ENCODE measurements at regions not wholly inside any gene's neighbourhood (a gene's known extent, or its start where the extent isn't known, plus 50 kb on each side); places are given as distances from the start of the nearest gene placed in this dataset.

DNA sequence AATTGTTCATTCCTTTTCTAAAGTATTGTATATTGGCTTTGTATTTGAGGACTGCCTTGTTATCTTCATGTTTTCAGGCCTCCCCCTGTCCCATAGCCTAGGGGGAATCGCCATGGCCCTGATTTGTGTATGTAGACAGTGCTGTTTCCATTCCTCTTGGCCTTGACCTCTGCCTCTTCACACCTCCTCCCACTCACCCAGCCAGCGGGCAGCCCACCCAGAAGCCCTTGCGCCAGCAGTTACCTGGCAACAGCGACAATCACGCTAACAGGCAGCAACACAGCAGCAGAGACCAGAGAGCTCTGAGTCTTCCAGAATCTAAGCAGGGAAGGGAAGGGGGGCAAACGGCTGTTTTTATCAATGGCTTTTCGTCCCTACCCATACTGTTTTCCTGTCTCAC, 50.0 kb upstream of the NPL start (continued):
- TF ChIP-seq, protein P1, sequence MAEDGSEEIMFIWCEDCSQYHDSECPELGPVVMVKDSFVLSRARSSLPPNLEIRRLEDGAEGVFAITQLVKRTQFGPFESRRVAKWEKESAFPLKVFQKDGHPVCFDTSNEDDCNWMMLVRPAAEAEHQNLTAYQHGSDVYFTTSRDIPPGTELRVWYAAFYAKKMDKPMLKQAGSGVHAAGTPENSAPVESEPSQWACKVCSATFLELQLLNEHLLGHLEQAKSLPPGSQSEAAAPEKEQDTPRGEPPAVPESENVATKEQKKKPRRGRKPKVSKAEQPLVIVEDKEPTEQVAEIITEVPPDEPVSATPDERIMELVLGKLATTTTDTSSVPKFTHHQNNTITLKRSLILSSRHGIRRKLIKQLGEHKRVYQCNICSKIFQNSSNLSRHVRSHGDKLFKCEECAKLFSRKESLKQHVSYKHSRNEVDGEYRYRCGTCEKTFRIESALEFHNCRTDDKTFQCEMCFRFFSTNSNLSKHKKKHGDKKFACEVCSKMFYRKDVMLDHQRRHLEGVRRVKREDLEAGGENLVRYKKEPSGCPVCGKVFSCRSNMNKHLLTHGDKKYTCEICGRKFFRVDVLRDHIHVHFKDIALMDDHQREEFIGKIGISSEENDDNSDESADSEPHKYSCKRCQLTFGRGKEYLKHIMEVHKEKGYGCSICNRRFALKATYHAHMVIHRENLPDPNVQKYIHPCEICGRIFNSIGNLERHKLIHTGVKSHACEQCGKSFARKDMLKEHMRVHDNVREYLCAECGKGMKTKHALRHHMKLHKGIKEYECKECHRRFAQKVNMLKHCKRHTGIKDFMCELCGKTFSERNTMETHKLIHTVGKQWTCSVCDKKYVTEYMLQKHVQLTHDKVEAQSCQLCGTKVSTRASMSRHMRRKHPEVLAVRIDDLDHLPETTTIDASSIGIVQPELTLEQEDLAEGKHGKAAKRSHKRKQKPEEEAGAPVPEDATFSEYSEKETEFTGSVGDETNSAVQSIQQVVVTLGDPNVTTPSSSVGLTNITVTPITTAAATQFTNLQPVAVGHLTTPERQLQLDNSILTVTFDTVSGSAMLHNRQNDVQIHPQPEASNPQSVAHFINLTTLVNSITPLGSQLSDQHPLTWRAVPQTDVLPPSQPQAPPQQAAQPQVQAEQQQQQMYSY (CRISPR knock-in tag; IDR thresholded peaks at IDR 0.05), result no peak
- TF ChIP-seq TBL1XR1 (IDR thresholded peaks at IDR 0.05; ENCODE audit: low read depth, low read length), result no peak
- peak; percentile 81 for TF ChIP-seq BMI1 (IDR thresholded peaks at IDR 0.05; ENCODE audit: borderline replicate concordance)
- no peak for TF ChIP-seq ZNF274 (IDR thresholded peaks at IDR 0.05; ENCODE audit: insufficient read depth, insufficient read length)
- TF ChIP-seq, protein P2, sequence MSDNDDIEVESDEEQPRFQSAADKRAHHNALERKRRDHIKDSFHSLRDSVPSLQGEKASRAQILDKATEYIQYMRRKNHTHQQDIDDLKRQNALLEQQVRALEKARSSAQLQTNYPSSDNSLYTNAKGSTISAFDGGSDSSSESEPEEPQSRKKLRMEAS (IDR thresholded peaks at IDR 0.05; ENCODE audit: low read depth, low read length), result peak; percentile 18; the same call in 1 of the 2 replicates
- TF ChIP-seq, protein P3, sequence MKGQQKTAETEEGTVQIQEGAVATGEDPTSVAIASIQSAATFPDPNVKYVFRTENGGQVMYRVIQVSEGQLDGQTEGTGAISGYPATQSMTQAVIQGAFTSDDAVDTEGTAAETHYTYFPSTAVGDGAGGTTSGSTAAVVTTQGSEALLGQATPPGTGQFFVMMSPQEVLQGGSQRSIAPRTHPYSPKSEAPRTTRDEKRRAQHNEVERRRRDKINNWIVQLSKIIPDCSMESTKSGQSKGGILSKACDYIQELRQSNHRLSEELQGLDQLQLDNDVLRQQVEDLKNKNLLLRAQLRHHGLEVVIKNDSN (IDR thresholded peaks at IDR 0.05; ENCODE audit: borderline replicate concordance, extremely low read length, insufficient read depth, low read depth, low read length), result no peak
- TF ChIP-seq FOS (IDR thresholded peaks at IDR 0.05; ENCODE audit: borderline replicate concordance, extremely low read depth, insufficient read length), result no peak
- TF ChIP-seq SPI1 (IDR thresholded peaks at IDR 0.05; ENCODE audit: borderline replicate concordance, insufficient read depth, low read depth, low read length), result no peak
- TF ChIP-seq, protein P4, sequence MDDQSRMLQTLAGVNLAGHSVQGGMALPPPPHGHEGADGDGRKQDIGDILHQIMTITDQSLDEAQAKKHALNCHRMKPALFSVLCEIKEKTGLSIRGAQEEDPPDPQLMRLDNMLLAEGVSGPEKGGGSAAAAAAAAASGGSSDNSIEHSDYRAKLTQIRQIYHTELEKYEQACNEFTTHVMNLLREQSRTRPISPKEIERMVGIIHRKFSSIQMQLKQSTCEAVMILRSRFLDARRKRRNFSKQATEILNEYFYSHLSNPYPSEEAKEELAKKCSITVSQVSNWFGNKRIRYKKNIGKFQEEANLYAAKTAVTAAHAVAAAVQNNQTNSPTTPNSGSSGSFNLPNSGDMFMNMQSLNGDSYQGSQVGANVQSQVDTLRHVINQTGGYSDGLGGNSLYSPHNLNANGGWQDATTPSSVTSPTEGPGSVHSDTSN (IDR thresholded peaks at IDR 0.05; ENCODE audit: insufficient replicate concordance, low read depth, low read length), result no peak
- no peak for TF ChIP-seq SREBF2 (IDR thresholded peaks at IDR 0.05; ENCODE audit: low read length)
- TF ChIP-seq ZNF217 (IDR thresholded peaks at IDR 0.05), result no peak
- no peak for TF ChIP-seq MTA3 (IDR thresholded peaks at IDR 0.05; ENCODE audit: borderline replicate concordance, low read length)
- no peak for TF ChIP-seq NFYA (IDR thresholded peaks at IDR 0.05; ENCODE audit: borderline replicate concordance, low read depth, low read length)
- TF ChIP-seq IRF4 (IDR thresholded peaks at IDR 0.05; ENCODE audit: low read depth, low read length), result no peak
- no peak for TF ChIP-seq POLR2AphosphoS2 (IDR thresholded peaks at IDR 0.05; ENCODE audit: low read depth, low read length)
- TF ChIP-seq MYB (IDR thresholded peaks at IDR 0.05; ENCODE audit: borderline replicate concordance, low read depth, low read length), result no peak
- TF ChIP-seq, protein P5, sequence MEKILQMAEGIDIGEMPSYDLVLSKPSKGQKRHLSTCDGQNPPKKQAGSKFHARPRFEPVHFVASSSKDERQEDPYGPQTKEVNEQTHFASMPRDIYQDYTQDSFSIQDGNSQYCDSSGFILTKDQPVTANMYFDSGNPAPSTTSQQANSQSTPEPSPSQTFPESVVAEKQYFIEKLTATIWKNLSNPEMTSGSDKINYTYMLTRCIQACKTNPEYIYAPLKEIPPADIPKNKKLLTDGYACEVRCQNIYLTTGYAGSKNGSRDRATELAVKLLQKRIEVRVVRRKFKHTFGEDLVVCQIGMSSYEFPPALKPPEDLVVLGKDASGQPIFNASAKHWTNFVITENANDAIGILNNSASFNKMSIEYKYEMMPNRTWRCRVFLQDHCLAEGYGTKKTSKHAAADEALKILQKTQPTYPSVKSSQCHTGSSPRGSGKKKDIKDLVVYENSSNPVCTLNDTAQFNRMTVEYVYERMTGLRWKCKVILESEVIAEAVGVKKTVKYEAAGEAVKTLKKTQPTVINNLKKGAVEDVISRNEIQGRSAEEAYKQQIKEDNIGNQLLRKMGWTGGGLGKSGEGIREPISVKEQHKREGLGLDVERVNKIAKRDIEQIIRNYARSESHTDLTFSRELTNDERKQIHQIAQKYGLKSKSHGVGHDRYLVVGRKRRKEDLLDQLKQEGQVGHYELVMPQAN (conservative IDR thresholded peaks at IDR 0.05), result no peak
- TF ChIP-seq, protein P6, sequence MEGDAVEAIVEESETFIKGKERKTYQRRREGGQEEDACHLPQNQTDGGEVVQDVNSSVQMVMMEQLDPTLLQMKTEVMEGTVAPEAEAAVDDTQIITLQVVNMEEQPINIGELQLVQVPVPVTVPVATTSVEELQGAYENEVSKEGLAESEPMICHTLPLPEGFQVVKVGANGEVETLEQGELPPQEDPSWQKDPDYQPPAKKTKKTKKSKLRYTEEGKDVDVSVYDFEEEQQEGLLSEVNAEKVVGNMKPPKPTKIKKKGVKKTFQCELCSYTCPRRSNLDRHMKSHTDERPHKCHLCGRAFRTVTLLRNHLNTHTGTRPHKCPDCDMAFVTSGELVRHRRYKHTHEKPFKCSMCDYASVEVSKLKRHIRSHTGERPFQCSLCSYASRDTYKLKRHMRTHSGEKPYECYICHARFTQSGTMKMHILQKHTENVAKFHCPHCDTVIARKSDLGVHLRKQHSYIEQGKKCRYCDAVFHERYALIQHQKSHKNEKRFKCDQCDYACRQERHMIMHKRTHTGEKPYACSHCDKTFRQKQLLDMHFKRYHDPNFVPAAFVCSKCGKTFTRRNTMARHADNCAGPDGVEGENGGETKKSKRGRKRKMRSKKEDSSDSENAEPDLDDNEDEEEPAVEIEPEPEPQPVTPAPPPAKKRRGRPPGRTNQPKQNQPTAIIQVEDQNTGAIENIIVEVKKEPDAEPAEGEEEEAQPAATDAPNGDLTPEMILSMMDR (IDR thresholded peaks at IDR 0.05 in 2 of 3, conservative IDR thresholded peaks at IDR 0.05 in 1 of 3; ENCODE audit: control insufficient read depth in 2 of 3, extremely low read depth in 1 of 3, insufficient read depth in 1 of 3, low read depth in 3 of 3, low read length in 3 of 3), result no peak
- TF ChIP-seq JUNB (IDR thresholded peaks at IDR 0.05), result no peak
- no peak for TF ChIP-seq TAF1 (IDR thresholded peaks at IDR 0.05; ENCODE audit: borderline replicate concordance, low read depth, low read length)
- TF ChIP-seq EP300 (IDR thresholded peaks at IDR 0.05; ENCODE audit: borderline replicate concordance in 1 of 2, control insufficient read depth in 1 of 2, low read depth in 2 of 2, low read length in 2 of 2), result peak in 1 of 2 experiments; percentile 21; a peak in 1 of 4 replicates
